Activated B cell treated with CpG ODN at 0.5 μM for 24 hours (primary cell): ENCODE measurements at regions not wholly inside any gene's neighbourhood (a gene's known extent, or its start where the extent isn't known, plus 50 kb on each side); places are given as distances from the start of the nearest gene placed in this dataset.

Source experiments
- ATAC-seq: fragments of 200-7000 bp; cut with Tn5 transposase; one replicate; pipeline ENCODE4 v1.10.0; 2021; ENCODE audit warnings: low read depth, mild to moderate bottlenecking, moderate library complexity
- CTCF ChIA-PET: fragments of 350-600 bp; sonication (Branson Sonifier 250); formaldehyde crosslinking; loops from one replicate; lab custom pipeline; 2021; ENCODE audit warnings: antibody characterized with exemption; lab: Charles Lee
- POLR2A ChIA-PET: fragments of 350-600 bp; sonication (Branson Sonifier 250); formaldehyde crosslinking; loops from one replicate; lab custom pipeline; 2021; ENCODE audit warnings: antibody characterized with exemption; lab: Charles Lee
- DNase-seq: peaks from one replicate; pipeline ENCODE4 v3.0.0; 2022
- H3K27ac Mint-ChIP-seq: one replicate; pipeline ENCODE4 v1.8.0; 2020; ENCODE audit warnings: mixed read lengths
- H3K27me3 Mint-ChIP-seq: one replicate; pipeline ENCODE4 v1.8.0; 2021; ENCODE audit warnings: mixed read lengths
- H3K36me3 Mint-ChIP-seq: one replicate; pipeline ENCODE4 v1.8.0; 2021; ENCODE audit warnings: low read depth, mixed read lengths
- H3K4me1 Mint-ChIP-seq: one replicate; pipeline ENCODE4 v1.8.0; 2021; ENCODE audit warnings: mixed read lengths
- H3K4me3 Mint-ChIP-seq: one replicate; pipeline ENCODE4 v1.8.0; 2020; ENCODE audit warnings: mild to moderate bottlenecking, mixed read lengths
- H3K9me3 Mint-ChIP-seq: one replicate; pipeline ENCODE4 v1.8.0; 2020; ENCODE audit warnings: mixed read lengths
- intact Hi-C: fragments of 100-400 bp; cut with micrococcal nuclease; formaldehyde crosslinking; loops from one replicate; pipeline ENCODE4 v1.15.1; 2024
- TF ChIP-seq, protein P1 (sequence below): fragments of 200-600 bp; IDR thresholded peaks from one replicate; pipeline ENCODE4 v1.8.0; 2022; ENCODE audit warnings: antibody characterized with exemption, mild to moderate bottlenecking

DNA sequence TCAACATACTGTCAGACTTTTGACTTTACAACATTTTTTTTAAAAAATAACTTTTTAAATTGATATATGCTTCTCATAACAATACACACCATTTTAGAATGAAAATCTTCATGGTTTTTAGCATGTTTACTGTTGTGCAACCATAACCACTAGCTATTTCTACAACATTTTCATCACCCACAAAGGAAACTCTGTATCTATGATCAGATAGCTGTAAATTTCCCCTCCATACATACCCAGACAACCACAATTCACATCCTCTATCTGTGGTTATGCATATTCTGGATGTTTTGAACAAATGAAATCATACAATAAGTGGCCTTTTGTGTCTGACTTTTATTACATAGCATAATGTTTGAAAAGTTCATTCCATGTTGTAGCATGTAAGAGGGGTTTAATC, 1666.0 kb downstream of the EFNB2 start:
- no peaks in the 10 kb centered on the region for H3K36me3 Mint-ChIP-seq
- no peak overlapping the region for H3K27ac Mint-ChIP-seq
- H3K4me1 Mint-ChIP-seq, result no peaks in the 10 kb centered on the region
- ATAC-seq (no peak), DNase-seq (no peak)
- TF ChIP-seq, protein P1, sequence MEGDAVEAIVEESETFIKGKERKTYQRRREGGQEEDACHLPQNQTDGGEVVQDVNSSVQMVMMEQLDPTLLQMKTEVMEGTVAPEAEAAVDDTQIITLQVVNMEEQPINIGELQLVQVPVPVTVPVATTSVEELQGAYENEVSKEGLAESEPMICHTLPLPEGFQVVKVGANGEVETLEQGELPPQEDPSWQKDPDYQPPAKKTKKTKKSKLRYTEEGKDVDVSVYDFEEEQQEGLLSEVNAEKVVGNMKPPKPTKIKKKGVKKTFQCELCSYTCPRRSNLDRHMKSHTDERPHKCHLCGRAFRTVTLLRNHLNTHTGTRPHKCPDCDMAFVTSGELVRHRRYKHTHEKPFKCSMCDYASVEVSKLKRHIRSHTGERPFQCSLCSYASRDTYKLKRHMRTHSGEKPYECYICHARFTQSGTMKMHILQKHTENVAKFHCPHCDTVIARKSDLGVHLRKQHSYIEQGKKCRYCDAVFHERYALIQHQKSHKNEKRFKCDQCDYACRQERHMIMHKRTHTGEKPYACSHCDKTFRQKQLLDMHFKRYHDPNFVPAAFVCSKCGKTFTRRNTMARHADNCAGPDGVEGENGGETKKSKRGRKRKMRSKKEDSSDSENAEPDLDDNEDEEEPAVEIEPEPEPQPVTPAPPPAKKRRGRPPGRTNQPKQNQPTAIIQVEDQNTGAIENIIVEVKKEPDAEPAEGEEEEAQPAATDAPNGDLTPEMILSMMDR, result no peak
- ChIA-PET POLR2A (no interaction called here), CTCF (no interaction called here)
- H3K9me3 Mint-ChIP-seq, result peaks cover 5% of the 10 kb centered on the region
- H3K27me3 Mint-ChIP-seq, result no peaks in the 10 kb centered on the region
- intact Hi-C loops, result no loop called here
- no peak overlapping the region for H3K4me3 Mint-ChIP-seq

DNA sequence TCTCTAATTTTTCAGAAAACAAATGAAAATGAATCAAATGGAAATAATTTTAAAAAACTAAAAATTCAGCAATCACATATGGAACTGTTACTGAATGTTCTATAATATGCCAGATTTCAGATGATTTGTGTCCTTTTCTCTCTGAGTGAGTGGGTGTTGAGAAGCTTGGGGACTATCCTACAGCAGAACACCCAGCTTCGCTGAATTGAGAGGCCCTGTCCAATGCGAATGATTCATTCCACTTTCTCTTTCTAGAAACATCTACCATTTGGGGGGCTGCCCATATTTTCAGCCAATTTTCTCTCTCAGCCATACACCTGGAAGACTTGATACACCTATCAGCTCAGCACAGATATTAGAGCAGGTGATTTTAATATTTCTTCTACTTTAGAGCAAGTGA, 1666.7 kb downstream of the EFNB2 start:
- no peaks in the 10 kb centered on the region for H3K36me3 Mint-ChIP-seq
- CTCF ChIA-PET, result no interaction called here
- intact Hi-C loops, result no loop called here

DNA sequence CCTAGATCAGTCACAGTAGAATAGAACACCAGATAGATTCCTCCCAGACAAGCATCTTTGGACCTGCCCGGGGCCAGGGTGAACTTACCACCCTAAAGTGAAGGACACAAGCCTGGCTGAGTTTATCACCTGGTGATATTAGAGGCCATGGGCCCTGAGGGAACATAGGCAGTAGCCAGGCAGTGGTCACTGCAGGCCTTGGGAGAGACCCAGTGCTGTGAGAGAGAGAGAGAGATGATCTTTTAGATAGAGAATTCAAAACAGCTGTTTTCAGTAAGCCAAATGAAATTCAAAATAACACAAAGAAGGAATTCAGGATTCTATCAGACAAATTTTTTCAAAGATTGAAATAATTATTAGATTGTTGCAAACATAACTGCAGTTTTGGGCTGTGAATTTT, 1679.9 kb downstream of the EFNB2 start:
- H3K27ac Mint-ChIP-seq, result no peak overlapping the region
- ATAC-seq, result no peak
- peaks cover 5% of the 10 kb centered on the region for H3K9me3 Mint-ChIP-seq
- no peak for DNase-seq
- no peaks in the 10 kb centered on the region for H3K4me1 Mint-ChIP-seq
- ChIA-PET CTCF (no interaction called here), POLR2A (no interaction called here)
- intact Hi-C loops, result no loop called here
- no peaks in the 10 kb centered on the region for H3K36me3 Mint-ChIP-seq
- no peak overlapping the region for H3K4me3 Mint-ChIP-seq
- no peaks in the 10 kb centered on the region for H3K27me3 Mint-ChIP-seq
- TF ChIP-seq, protein P1, result no peak

More for the DNA sequence above, 1666.7 kb downstream of the EFNB2 start:
- Mint-ChIP-seq H3K4me1 (no peaks in the 10 kb centered on the region), H3K27ac (no peak overlapping the region), H3K9me3 (peaks cover 5% of the 10 kb centered on the region), H3K4me3 (no peak overlapping the region), H3K27me3 (no peaks in the 10 kb centered on the region)
- ATAC-seq (no peak), DNase-seq (no peak)
- POLR2A ChIA-PET, result no interaction called here
- TF ChIP-seq, protein P1, result no peak

DNA sequence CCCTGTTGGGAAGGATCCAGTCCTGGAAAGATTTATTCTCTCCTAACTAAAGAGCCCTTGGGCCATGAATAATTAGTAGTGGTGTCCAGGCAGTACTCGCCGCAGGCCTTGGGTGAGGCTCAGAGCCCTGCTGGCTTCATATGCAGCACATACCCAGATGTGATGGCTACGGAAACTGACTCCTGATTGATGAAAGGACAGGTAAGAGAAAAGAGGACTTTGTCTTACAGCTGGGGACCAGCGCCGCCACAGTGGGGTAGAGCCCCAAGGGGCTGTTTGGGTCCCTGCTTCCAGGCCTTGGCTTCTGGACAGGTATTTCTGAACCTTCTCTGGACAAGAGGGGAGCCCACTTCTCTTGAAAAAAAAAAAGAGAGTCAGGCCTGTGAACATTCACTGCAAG, 1680.8 kb downstream of the EFNB2 start:
- no peak for ATAC-seq
- intact Hi-C loops, result no loop called here
- ChIA-PET POLR2A (no interaction called here), CTCF (no interaction called here)
- DNase-seq, result no peak
- H3K36me3 Mint-ChIP-seq, result no peaks in the 10 kb centered on the region
- H3K9me3 Mint-ChIP-seq, result peaks cover 2% of the 10 kb centered on the region
- H3K27me3 Mint-ChIP-seq, result no peaks in the 10 kb centered on the region
- H3K27ac Mint-ChIP-seq, result no peak overlapping the region
- TF ChIP-seq, protein P1, result no peak
- H3K4me3 Mint-ChIP-seq, result no peak overlapping the region
- H3K4me1 Mint-ChIP-seq, result no peaks in the 10 kb centered on the region

DNA sequence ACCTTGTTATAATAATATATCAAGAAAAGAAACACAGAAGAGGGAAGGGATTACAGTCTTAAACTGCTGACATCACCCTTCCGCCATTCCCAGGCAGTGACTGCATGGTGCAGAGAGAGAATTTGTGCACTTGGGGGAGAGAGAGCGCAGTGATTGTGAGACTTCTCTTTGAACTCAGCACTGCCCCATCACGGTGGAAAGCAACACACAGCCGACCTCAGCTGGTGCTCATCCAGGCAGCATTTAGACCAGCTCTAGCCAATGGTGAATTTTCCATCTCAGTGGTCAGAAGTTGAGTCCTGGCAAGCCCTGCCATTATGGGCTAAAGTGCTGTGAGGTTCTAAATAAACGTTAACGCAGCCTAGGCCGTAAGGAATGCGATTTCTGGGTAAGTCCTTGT, 1681.5 kb downstream of the EFNB2 start:
- no peak overlapping the region for H3K27ac Mint-ChIP-seq
- H3K27me3 Mint-ChIP-seq, result no peaks in the 10 kb centered on the region
- TF ChIP-seq, protein P1, result no peak
- DNase-seq, result no peak
- H3K36me3 Mint-ChIP-seq, result no peaks in the 10 kb centered on the region
- ChIA-PET POLR2A (no interaction called here), CTCF (no interaction called here)
- H3K4me1 Mint-ChIP-seq, result no peaks in the 10 kb centered on the region
- H3K9me3 Mint-ChIP-seq, result peaks cover 2% of the 10 kb centered on the region
- H3K4me3 Mint-ChIP-seq, result no peak overlapping the region
- intact Hi-C loops, result no loop called here
- no peak for ATAC-seq
